ENCODE measurements at regions not wholly inside any gene's neighbourhood (a gene's known extent, or its start where the extent isn't known, plus 50 kb on each side); places are given as distances from the start of the nearest gene placed in this dataset.

- no peak for DNase-seq
- peaks cover 0 to 5% (median 0%) of the 10 kb centered on the region in 3 donors for H3K27me3 Mint-ChIP-seq (ENCODE audit: low read depth in 3 of 3)
- no peaks in the 10 kb centered on the region for H3K36me3 ChIP-seq (replicated peaks in 1 of 2; ENCODE audit: control insufficient read depth in 1 of 2, insufficient read depth in 2 of 2, low read length in 2 of 2)
- no peaks in the 10 kb centered on the region for H3K9me3 ChIP-seq (replicated peaks in 1 of 2; ENCODE audit: control insufficient read depth in 1 of 2, insufficient read depth in 1 of 2, low read length in 2 of 2)
- peaks cover 0 to 3% of the 10 kb centered on the region in 2 donors for H3K4me1 ChIP-seq (ENCODE audit: control insufficient read depth in 1 of 2, insufficient read depth in 2 of 2, low read length in 2 of 2)
- H3K4me3 ChIP-seq (replicated peaks in 1 of 3; ENCODE audit: low read depth in 2 of 3, low read length in 3 of 3) = no peak overlapping the region
- H3K79me2 ChIP-seq (ENCODE audit: insufficient read depth, low read length) = no peaks in the 10 kb centered on the region
- WGBS (ENCODE audit: insufficient coverage) = 100% methylated on average over 1 of the region's 3 CpGs
- intact Hi-C loops (cut with micrococcal nuclease) = no loop called here
- no peak overlapping the region for H3K4me2 ChIP-seq (replicated peaks; ENCODE audit: extremely low read depth, low read length, poor library complexity, severe bottlenecking)
- H3K36me3 Mint-ChIP-seq = no peaks in the 10 kb centered on the region
- TF ChIP-seq CTCF (IDR thresholded peaks at IDR 0.05) = no peak
- H3K27ac ChIP-seq (ENCODE audit: low read depth in 1 of 2, low read length in 2 of 2) = no peak overlapping the region
- H3K4me3 Mint-ChIP-seq = no peak overlapping the region
- H3K4me1 Mint-ChIP-seq = peaks cover 11% of the 10 kb centered on the region
- H3K27me3 ChIP-seq (ENCODE audit: control insufficient read depth in 2 of 2, insufficient read depth in 2 of 2, low read length in 2 of 2) = no peaks in the 10 kb centered on the region
- H4K20me1 ChIP-seq (ENCODE audit: insufficient read depth, low read length) = no peaks in the 10 kb centered on the region
- no peak overlapping the region for H3K9ac ChIP-seq (ENCODE audit: insufficient read depth, low read length, poor library complexity, severe bottlenecking)
- H3K9me3 Mint-ChIP-seq = no peaks in the 10 kb centered on the region
- H3K27ac Mint-ChIP-seq = peak overlapping the region in 1 of 7 donors; percentile 5
- no peak overlapping the region for H2AFZ ChIP-seq (ENCODE audit: insufficient read depth, low read depth, low read length, poor library complexity, severe bottlenecking)
Observed at GRCh38 chr5:143715616-143716015, 96.3 kb upstream of the HMHB1 start.

- peaks cover 0 to 5% (median 0%) of the 10 kb centered on the region in 3 donors for H3K27me3 Mint-ChIP-seq (ENCODE audit: low read depth in 3 of 3)
- H3K36me3 ChIP-seq (replicated peaks in 1 of 2; ENCODE audit: control insufficient read depth in 1 of 2, insufficient read depth in 2 of 2, low read length in 2 of 2) = no peaks in the 10 kb centered on the region
- peak; percentile 7 to 41 (median 9) for DNase-seq
- H3K4me2 ChIP-seq (replicated peaks; ENCODE audit: extremely low read depth, low read length, poor library complexity, severe bottlenecking) = no peak overlapping the region
- H3K4me3 ChIP-seq (replicated peaks in 1 of 3; ENCODE audit: low read depth in 2 of 3, low read length in 3 of 3) = no peak overlapping the region
- TF ChIP-seq CTCF (IDR thresholded peaks at IDR 0.05) = no peak
- no peaks in the 10 kb centered on the region for H3K9me3 Mint-ChIP-seq
- WGBS (ENCODE audit: insufficient coverage) = 6% methylated on average over 2 of the region's 4 CpGs
- H2AFZ ChIP-seq (ENCODE audit: insufficient read depth, low read depth, low read length, poor library complexity, severe bottlenecking) = peak overlapping the region; percentile 2
- H3K4me3 Mint-ChIP-seq = no peak overlapping the region
- no peaks in the 10 kb centered on the region for H3K27me3 ChIP-seq (ENCODE audit: control insufficient read depth in 2 of 2, insufficient read depth in 2 of 2, low read length in 2 of 2)
- H3K4me1 Mint-ChIP-seq = peaks cover 15% of the 10 kb centered on the region
- H4K20me1 ChIP-seq (ENCODE audit: insufficient read depth, low read length) = no peaks in the 10 kb centered on the region
- no peaks in the 10 kb centered on the region for H3K36me3 Mint-ChIP-seq
- H3K27ac ChIP-seq (ENCODE audit: low read depth in 1 of 2, low read length in 2 of 2) = no peak overlapping the region
- H3K9me3 ChIP-seq (replicated peaks in 1 of 2; ENCODE audit: control insufficient read depth in 1 of 2, insufficient read depth in 1 of 2, low read length in 2 of 2) = no peaks in the 10 kb centered on the region
- peaks cover 0 to 3% of the 10 kb centered on the region in 2 donors for H3K4me1 ChIP-seq (ENCODE audit: control insufficient read depth in 1 of 2, insufficient read depth in 2 of 2, low read length in 2 of 2)
- no peak overlapping the region for H3K9ac ChIP-seq (ENCODE audit: insufficient read depth, low read length, poor library complexity, severe bottlenecking)
- H3K79me2 ChIP-seq (ENCODE audit: insufficient read depth, low read length) = no peaks in the 10 kb centered on the region
- no peak overlapping the region for H3K27ac Mint-ChIP-seq
- intact Hi-C loops (cut with micrococcal nuclease) = no loop called here
Observed at GRCh38 chr5:143714629-143715028, 97.3 kb upstream of the HMHB1 start.
